ENCODE measurements at regions not wholly inside any gene's neighbourhood (a gene's known extent, or its start where the extent isn't known, plus 50 kb on each side); places are given as distances from the start of the nearest gene placed in this dataset.
"Not testable (repeated sequence)": the region's sequence is repeated elsewhere in the genome, so short reads cannot be mapped to it uniquely, and the experiment has no call there.

DNA sequence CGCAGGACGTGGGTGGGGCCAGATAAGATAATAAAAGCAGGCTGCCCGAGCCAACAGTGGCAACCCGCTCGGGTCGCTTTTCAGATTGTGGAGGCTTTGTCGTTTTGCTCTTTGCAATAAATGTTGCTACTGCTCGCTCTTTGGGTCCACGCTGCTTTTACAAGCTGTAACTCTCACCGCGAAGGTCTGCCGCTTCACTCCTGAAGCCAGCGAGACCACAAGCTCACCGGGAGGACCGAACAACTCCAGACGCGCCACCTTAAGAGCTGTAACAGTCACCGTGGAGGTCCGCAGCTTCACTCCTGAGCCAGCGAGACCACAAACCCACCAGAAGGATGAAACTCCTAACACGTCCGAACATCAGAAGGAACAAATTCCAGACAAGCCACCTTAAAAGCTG lies 286.6 kb upstream of the MAGI2 start:
- Histone ChIP-seq H3K9me3 (ENCODE audit: control insufficient read depth, insufficient read depth, low read length) (no peaks in the 10 kb centered on the region), H3K79me2 (ENCODE audit: control insufficient read depth, low read length) (no peaks in the 10 kb centered on the region), H3K4me1 (ENCODE audit: control insufficient read depth, low read length) (no peaks in the 10 kb centered on the region), H3K36me3 (ENCODE audit: control insufficient read depth, low read length) (no peaks in the 10 kb centered on the region), H4K20me1 (ENCODE audit: control insufficient read depth, insufficient read depth, low read depth, low read length) (no peaks in the 10 kb centered on the region), H3K4me3 (ENCODE audit: low read length) (no peak overlapping the region), H3K9me2 (replicated peaks; ENCODE audit: control insufficient read depth, low read length) (no peaks in the 10 kb centered on the region; the same call in 1 of the 2 replicates), H3F3A (ENCODE audit: control insufficient read depth, insufficient read depth) (no peaks in the 10 kb centered on the region), H3K27ac (ENCODE audit: low read depth, low read length) (no peak overlapping the region), H3K4me2 (ENCODE audit: low read length) (no peak overlapping the region), H3K27me3 (ENCODE audit: control insufficient read depth, low read length) (no peaks in the 10 kb centered on the region)
- TF ChIP-seq EZH2phosphoT487 (IDR thresholded peaks at IDR 0.05; ENCODE audit: borderline replicate concordance, low read length): no peak
- TF ChIP-seq, protein P1, sequence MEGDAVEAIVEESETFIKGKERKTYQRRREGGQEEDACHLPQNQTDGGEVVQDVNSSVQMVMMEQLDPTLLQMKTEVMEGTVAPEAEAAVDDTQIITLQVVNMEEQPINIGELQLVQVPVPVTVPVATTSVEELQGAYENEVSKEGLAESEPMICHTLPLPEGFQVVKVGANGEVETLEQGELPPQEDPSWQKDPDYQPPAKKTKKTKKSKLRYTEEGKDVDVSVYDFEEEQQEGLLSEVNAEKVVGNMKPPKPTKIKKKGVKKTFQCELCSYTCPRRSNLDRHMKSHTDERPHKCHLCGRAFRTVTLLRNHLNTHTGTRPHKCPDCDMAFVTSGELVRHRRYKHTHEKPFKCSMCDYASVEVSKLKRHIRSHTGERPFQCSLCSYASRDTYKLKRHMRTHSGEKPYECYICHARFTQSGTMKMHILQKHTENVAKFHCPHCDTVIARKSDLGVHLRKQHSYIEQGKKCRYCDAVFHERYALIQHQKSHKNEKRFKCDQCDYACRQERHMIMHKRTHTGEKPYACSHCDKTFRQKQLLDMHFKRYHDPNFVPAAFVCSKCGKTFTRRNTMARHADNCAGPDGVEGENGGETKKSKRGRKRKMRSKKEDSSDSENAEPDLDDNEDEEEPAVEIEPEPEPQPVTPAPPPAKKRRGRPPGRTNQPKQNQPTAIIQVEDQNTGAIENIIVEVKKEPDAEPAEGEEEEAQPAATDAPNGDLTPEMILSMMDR (IDR thresholded peaks at IDR 0.05; ENCODE audit: low read depth, low read length, poor library complexity, severe bottlenecking): no peak

DNA sequence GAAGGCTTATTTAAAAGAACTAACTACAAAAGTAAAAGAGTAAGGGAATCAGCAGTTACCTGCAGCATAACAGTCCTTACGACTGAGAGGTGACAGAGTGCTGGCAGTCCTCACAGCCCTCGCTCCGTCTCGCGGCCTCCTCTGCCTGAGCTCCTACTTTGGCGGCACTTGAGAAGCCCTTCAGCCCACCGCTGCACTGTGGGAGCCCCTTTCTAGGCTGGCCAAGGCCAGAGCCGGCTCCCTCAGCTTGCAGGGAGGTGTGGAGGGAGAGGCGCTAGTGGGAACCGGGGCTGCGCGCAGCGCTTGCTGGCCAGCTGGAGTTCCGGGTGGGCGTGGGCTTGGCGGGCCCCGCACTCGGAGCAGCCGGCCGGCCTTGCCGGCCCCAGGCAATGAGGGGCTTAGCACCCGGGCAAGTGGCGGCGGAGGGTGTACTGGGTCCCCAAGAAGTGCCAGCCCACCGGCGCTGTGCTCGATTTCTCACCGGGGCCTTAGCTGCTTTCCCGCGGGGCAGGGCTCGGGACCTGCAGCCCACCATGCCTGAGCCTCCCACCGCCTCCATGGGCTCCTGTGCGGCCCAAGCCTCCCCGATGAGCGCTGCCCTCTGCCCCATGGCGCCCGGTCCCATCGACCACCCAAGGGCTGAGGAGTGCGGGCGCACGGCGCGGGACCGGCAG lies 285.7 kb upstream of the MAGI2 start:
- H3K27ac ChIP-seq (ENCODE audit: low read depth, low read length); H3F3A ChIP-seq (ENCODE audit: control insufficient read depth, insufficient read depth); H3K9me3 ChIP-seq (ENCODE audit: control insufficient read depth, insufficient read depth, low read length); H3K4me1 ChIP-seq (ENCODE audit: control insufficient read depth, low read length); H4K20me1 ChIP-seq (ENCODE audit: control insufficient read depth, insufficient read depth, low read depth, low read length); H3K4me3 ChIP-seq (ENCODE audit: low read length); H3K36me3 ChIP-seq (ENCODE audit: control insufficient read depth, low read length); H3K27me3 ChIP-seq (ENCODE audit: control insufficient read depth, low read length); H3K4me2 ChIP-seq (ENCODE audit: low read length); H3K79me2 ChIP-seq (ENCODE audit: control insufficient read depth, low read length); H3K9me2 ChIP-seq (replicated peaks; ENCODE audit: control insufficient read depth, low read length): not testable (repeated sequence)

DNA sequence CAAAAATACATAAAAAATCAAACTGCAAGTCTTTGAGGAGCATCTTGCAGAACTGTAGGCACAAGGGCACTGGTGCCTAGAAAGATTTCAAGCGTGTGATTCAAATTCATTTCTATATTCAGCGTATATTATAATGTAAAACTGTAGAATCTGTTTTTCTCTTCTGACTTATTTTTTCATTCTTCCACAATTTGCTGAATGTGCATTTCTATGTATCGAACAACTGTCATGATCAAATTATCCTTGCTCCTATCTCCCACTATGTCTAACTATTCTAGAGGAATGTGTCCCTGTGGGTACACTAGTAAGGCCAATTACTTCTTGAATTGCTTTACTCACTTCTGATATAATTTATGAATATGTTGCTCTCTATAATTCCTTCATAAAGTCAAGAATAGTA lies 283.0 kb upstream of the MAGI2 start:
- Histone ChIP-seq H4K20me1 (ENCODE audit: control insufficient read depth, insufficient read depth, low read depth, low read length) (no peaks in the 10 kb centered on the region), H3K27ac (ENCODE audit: low read depth, low read length) (no peak overlapping the region), H3K4me1 (ENCODE audit: control insufficient read depth, low read length) (no peaks in the 10 kb centered on the region), H3K36me3 (ENCODE audit: control insufficient read depth, low read length) (no peaks in the 10 kb centered on the region), H3K79me2 (ENCODE audit: control insufficient read depth, low read length) (no peaks in the 10 kb centered on the region), H3K4me2 (ENCODE audit: low read length) (no peak overlapping the region), H3F3A (ENCODE audit: control insufficient read depth, insufficient read depth) (no peaks in the 10 kb centered on the region), H3K9me2 (replicated peaks; ENCODE audit: control insufficient read depth, low read length) (no peaks in the 10 kb centered on the region), H3K9me3 (ENCODE audit: control insufficient read depth, insufficient read depth, low read length) (0 out of 2 replicates have a peak, but pooled peaks cover 6% of the 10 kb centered on the region), H3K27me3 (ENCODE audit: control insufficient read depth, low read length) (no peaks in the 10 kb centered on the region), H3K4me3 (ENCODE audit: low read length) (no peak overlapping the region)
- TF ChIP-seq, protein P1 (IDR thresholded peaks at IDR 0.05; ENCODE audit: low read depth, low read length, poor library complexity, severe bottlenecking): no peak
- TF ChIP-seq EZH2phosphoT487 (IDR thresholded peaks at IDR 0.05; ENCODE audit: borderline replicate concordance, low read length): no peak

DNA sequence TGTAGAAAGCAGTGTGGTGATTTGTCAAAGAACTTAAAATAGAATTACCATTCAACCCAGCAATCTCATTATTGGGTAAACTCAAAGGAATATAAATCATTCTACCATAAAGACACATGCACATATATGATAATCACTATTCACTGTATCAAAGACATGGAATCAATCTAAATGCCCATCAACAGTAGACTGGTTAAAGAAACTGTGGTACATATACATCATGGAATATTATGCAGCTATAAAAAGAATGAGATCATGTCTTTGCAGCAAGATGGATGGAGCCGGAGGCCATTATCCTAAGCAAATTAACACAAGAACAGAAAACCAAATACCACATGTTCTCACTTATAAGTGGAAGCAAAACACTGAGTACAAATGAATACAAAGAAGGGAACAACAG lies 281.5 kb upstream of the MAGI2 start:
- Histone ChIP-seq H3K4me3 (ENCODE audit: low read length) (no peak overlapping the region), H3K27me3 (ENCODE audit: control insufficient read depth, low read length) (no peaks in the 10 kb centered on the region), H3F3A (ENCODE audit: control insufficient read depth, insufficient read depth) (no peaks in the 10 kb centered on the region), H3K36me3 (ENCODE audit: control insufficient read depth, low read length) (no peaks in the 10 kb centered on the region), H3K27ac (ENCODE audit: low read depth, low read length) (no peak overlapping the region), H3K79me2 (ENCODE audit: control insufficient read depth, low read length) (no peaks in the 10 kb centered on the region), H3K4me2 (ENCODE audit: low read length) (no peak overlapping the region), H4K20me1 (ENCODE audit: control insufficient read depth, insufficient read depth, low read depth, low read length) (no peaks in the 10 kb centered on the region), H3K4me1 (ENCODE audit: control insufficient read depth, low read length) (no peaks in the 10 kb centered on the region), H3K9me2 (replicated peaks; ENCODE audit: control insufficient read depth, low read length) (no peaks in the 10 kb centered on the region), H3K9me3 (ENCODE audit: control insufficient read depth, insufficient read depth, low read length) (peaks cover 9% of the 10 kb centered on the region; the same call in 1 of the 2 replicates)
- TF ChIP-seq, protein P1 (IDR thresholded peaks at IDR 0.05; ENCODE audit: low read depth, low read length, poor library complexity, severe bottlenecking): no peak
- no peak for TF ChIP-seq EZH2phosphoT487 (IDR thresholded peaks at IDR 0.05; ENCODE audit: borderline replicate concordance, low read length)
